OCI-LY3 (cell line): ENCODE measurements at regions not wholly inside any gene's neighbourhood (a gene's known extent, or its start where the extent isn't known, plus 50 kb on each side); places are given as distances from the start of the nearest gene placed in this dataset.

Experiments
- H2AFZ ChIP-seq: fragments of 200-600, 300-600 bp; shearing (Covaris generic); 2 replicates; pipeline ENCODE4 v1.6.0; 2014; ENCODE audit warnings: antibody characterized with exemption, low read depth, low read length
- H3K27ac ChIP-seq: fragments of 200-600, 300-600 bp; sonication (generic); 2 replicates; pipeline ENCODE4 v1.5.1; 2014; ENCODE audit warnings: mild to moderate bottlenecking, low read length, moderate library complexity, mixed read lengths
- H3K27me3 ChIP-seq: fragments of 200-600, 300-600 bp; sonication (generic); 2 replicates; pipeline ENCODE4 v1.6.1; 2014; ENCODE audit warnings: low read depth, low read length, mixed read lengths
- H3K36me3 ChIP-seq: fragments of 200-600, 300-600 bp; sonication (generic); replicated peaks from 2 replicates; pipeline ENCODE3; 2014; ENCODE audit warnings: low read depth, low read length, mixed read lengths
- H3K4me1 ChIP-seq: fragments of 300-600, 200-600 bp; sonication (generic); 2 replicates; pipeline ENCODE4 v1.6.1; 2014; ENCODE audit warnings: low read length, mixed read lengths
- H3K4me2 ChIP-seq: fragments of 200-600, 300-600 bp; sonication (generic); 2 replicates; pipeline ENCODE4 v1.6.1; 2014; ENCODE audit warnings: low read length, mixed read lengths
- H3K4me3 ChIP-seq: fragments of 300-600, 200-600 bp; sonication (generic); 2 replicates; pipeline ENCODE4 v1.5.1; 2014; ENCODE audit warnings: antibody characterized with exemption, mild to moderate bottlenecking, low read length, moderate library complexity
- H3K79me2 ChIP-seq: fragments of 300-600, 200-600 bp; shearing (Covaris generic); 2 replicates; pipeline ENCODE4 v1.6.1; 2014; ENCODE audit warnings: mild to moderate bottlenecking, low read length, mixed read lengths
- H3K9ac ChIP-seq: fragments of 300-600, 200-600 bp; shearing (Covaris generic); 2 replicates; pipeline ENCODE4 v1.6.0; 2014; ENCODE audit warnings: mild to moderate bottlenecking, low read length, moderate library complexity
- H3K9me3 ChIP-seq: fragments of 200-600, 300-600 bp; shearing (Covaris generic); 2 replicates; pipeline ENCODE4 v1.6.1; 2014; ENCODE audit warnings: low read length, mixed read lengths; ENCODE audit not compliant: insufficient read depth
- H4K20me1 ChIP-seq: fragments of 200-600, 300-600 bp; sonication (generic); 2 replicates; pipeline ENCODE4 v1.6.1; 2016; ENCODE audit warnings: low read length, mixed read lengths; ENCODE audit not compliant: insufficient read depth
- CTCF ChIP-seq: fragments of 200-600, 300-600 bp; sonication (generic); IDR thresholded peaks from 2 replicates; pipeline ENCODE4 v1.5.1; 2014; ENCODE audit warnings: antibody characterized with exemption, low read length, low read depth
- EZH2phosphoT487 ChIP-seq: fragments of 200-600 bp; shearing (Covaris generic); IDR thresholded peaks from 2 replicates; pipeline ENCODE4 v1.6.1; 2018; ENCODE audit warnings: antibody characterized with exemption, mixed run types, low read depth

- no peaks in the 10 kb centered on the region for H4K20me1 ChIP-seq
- H3K4me3 ChIP-seq, result no peak overlapping the region
- TF ChIP-seq EZH2phosphoT487, result no peak
- TF ChIP-seq CTCF, result no peak
- no peak overlapping the region for H2AFZ ChIP-seq
- H3K27me3 ChIP-seq, result peaks cover 25% of the 10 kb centered on the region; the same call in 1 of the 2 replicates
- peaks cover 3% of the 10 kb centered on the region; the same call in 1 of the 2 replicates for H3K4me1 ChIP-seq
- no peak overlapping the region for H3K9ac ChIP-seq
- H3K79me2 ChIP-seq, result no peaks in the 10 kb centered on the region
- H3K4me2 ChIP-seq, result no peak overlapping the region
- no peaks in the 10 kb centered on the region for H3K9me3 ChIP-seq
- H3K36me3 ChIP-seq, result no peaks in the 10 kb centered on the region
- no peak overlapping the region for H3K27ac ChIP-seq
Observed at GRCh38 chr15:66960519-66960918, 104.9 kb upstream of the SMAD3 start.

GRCh38 chr15:66961407-66961884 is 104.0 kb upstream of the SMAD3 start:
- no peak for TF ChIP-seq EZH2phosphoT487
- H2AFZ ChIP-seq, result no peak overlapping the region
- no peak overlapping the region for H3K27ac ChIP-seq

GRCh38 chr15:66961901-66962300 is 103.5 kb upstream of the SMAD3 start:
- no peak for TF ChIP-seq CTCF
- Histone ChIP-seq H3K4me1 (peaks cover 3% of the 10 kb centered on the region; the same call in 1 of the 2 replicates), H3K27ac (no peak overlapping the region), H3K4me3 (no peak overlapping the region), H3K79me2 (no peaks in the 10 kb centered on the region), H3K27me3 (peaks cover 21% of the 10 kb centered on the region; the same call in 1 of the 2 replicates), H3K36me3 (no peaks in the 10 kb centered on the region), H3K4me2 (no peak overlapping the region), H3K9me3 (no peaks in the 10 kb centered on the region), H4K20me1 (no peaks in the 10 kb centered on the region), H3K9ac (no peak overlapping the region), H2AFZ (no peak overlapping the region)

More at GRCh38 chr15:66961407-66961884, 104.0 kb upstream of the SMAD3 start:
- Histone ChIP-seq H3K27me3 (peaks cover 21% of the 10 kb centered on the region; the same call in 1 of the 2 replicates), H3K4me3 (no peak overlapping the region), H3K9me3 (no peaks in the 10 kb centered on the region), H3K79me2 (no peaks in the 10 kb centered on the region), H3K36me3 (no peaks in the 10 kb centered on the region), H4K20me1 (no peaks in the 10 kb centered on the region), H3K4me2 (no peak overlapping the region), H3K4me1 (peaks cover 3% of the 10 kb centered on the region; the same call in 1 of the 2 replicates), H3K9ac (no peak overlapping the region)

GRCh38 chr15:66962522-66962921 is 102.9 kb upstream of the SMAD3 start:
- Histone ChIP-seq H3K9me3 (no peaks in the 10 kb centered on the region), H3K4me1 (peaks cover 3% of the 10 kb centered on the region; the same call in 1 of the 2 replicates), H3K27me3 (peaks cover 26% of the 10 kb centered on the region), H3K4me2 (no peak overlapping the region), H3K79me2 (no peaks in the 10 kb centered on the region), H3K9ac (no peak overlapping the region), H3K27ac (no peak overlapping the region), H3K36me3 (no peaks in the 10 kb centered on the region), H2AFZ (no peak overlapping the region), H3K4me3 (no peak overlapping the region), H4K20me1 (no peaks in the 10 kb centered on the region)
- TF ChIP-seq EZH2phosphoT487 (no peak), CTCF (no peak)
